ENCODE measurements at regions not wholly inside any gene's neighbourhood (a gene's known extent, or its start where the extent isn't known, plus 50 kb on each side); places are given as distances from the start of the nearest gene placed in this dataset.

- Histone ChIP-seq H3K27me3 (ENCODE audit: control insufficient read depth, insufficient read depth, low read length) (no peaks in the 10 kb centered on the region), H3K36me3 (ENCODE audit: insufficient read depth, low read length) (no peaks in the 10 kb centered on the region), H3K4me2 (ENCODE audit: low read length) (no peak overlapping the region), H3K4me3 (ENCODE audit: low read length) (no peak overlapping the region), H3K4me1 (ENCODE audit: control insufficient read depth, insufficient read depth, low read length) (no peaks in the 10 kb centered on the region), H3K9me3 (replicated peaks; ENCODE audit: low read length) (no peaks in the 10 kb centered on the region), H3K9ac (ENCODE audit: low read depth, low read length) (no peak overlapping the region)
Measured at GRCh38 chr2:145058457-145058856, 538.5 kb upstream of the ZEB2 start.

- H3K4me2 ChIP-seq (ENCODE audit: low read length) = no peak overlapping the region
- no peaks in the 10 kb centered on the region for H3K27me3 ChIP-seq (ENCODE audit: control insufficient read depth, insufficient read depth, low read length)
- no peak overlapping the region for H3K9ac ChIP-seq (ENCODE audit: low read depth, low read length)
- H3K9me3 ChIP-seq (replicated peaks; ENCODE audit: low read length) = no peaks in the 10 kb centered on the region
- no peaks in the 10 kb centered on the region for H3K4me1 ChIP-seq (ENCODE audit: control insufficient read depth, insufficient read depth, low read length)
- H3K36me3 ChIP-seq (ENCODE audit: insufficient read depth, low read length) = no peaks in the 10 kb centered on the region
- no peak overlapping the region for H3K4me3 ChIP-seq (ENCODE audit: low read length)
Measured at GRCh38 chr2:145055651-145056050, 535.7 kb upstream of the ZEB2 start.

GRCh38 chr2:145050134-145050533 is 530.2 kb upstream of the ZEB2 start:
- no peak overlapping the region for H3K9ac ChIP-seq (ENCODE audit: low read depth, low read length)
- no peak overlapping the region for H3K4me2 ChIP-seq (ENCODE audit: low read length)
- no peaks in the 10 kb centered on the region for H3K9me3 ChIP-seq (replicated peaks; ENCODE audit: low read length)
- H3K36me3 ChIP-seq (ENCODE audit: insufficient read depth, low read length) = no peaks in the 10 kb centered on the region
- H3K27me3 ChIP-seq (ENCODE audit: control insufficient read depth, insufficient read depth, low read length) = no peaks in the 10 kb centered on the region
- no peaks in the 10 kb centered on the region for H3K4me1 ChIP-seq (ENCODE audit: control insufficient read depth, insufficient read depth, low read length)
- no peak overlapping the region for H3K4me3 ChIP-seq (ENCODE audit: low read length)

- Histone ChIP-seq H3K9ac (ENCODE audit: low read depth, low read length) (no peak overlapping the region), H3K36me3 (ENCODE audit: insufficient read depth, low read length) (no peaks in the 10 kb centered on the region), H3K9me3 (replicated peaks; ENCODE audit: low read length) (no peaks in the 10 kb centered on the region), H3K4me2 (ENCODE audit: low read length) (no peak overlapping the region), H3K4me1 (ENCODE audit: control insufficient read depth, insufficient read depth, low read length) (no peaks in the 10 kb centered on the region), H3K27me3 (ENCODE audit: control insufficient read depth, insufficient read depth, low read length) (no peaks in the 10 kb centered on the region), H3K4me3 (ENCODE audit: low read length) (no peak overlapping the region)
Measured at GRCh38 chr2:145049475-145049874, 529.6 kb upstream of the ZEB2 start.

GRCh38 chr2:145047554-145047953 is 527.6 kb upstream of the ZEB2 start:
- no peaks in the 10 kb centered on the region for H3K27me3 ChIP-seq (ENCODE audit: control insufficient read depth, insufficient read depth, low read length)
- H3K9ac ChIP-seq (ENCODE audit: low read depth, low read length) = no peak overlapping the region

GRCh38 chr2:145044491-145044890 is 524.6 kb upstream of the ZEB2 start:
- Histone ChIP-seq H3K36me3 (ENCODE audit: insufficient read depth, low read length) (no peaks in the 10 kb centered on the region), H3K9me3 (replicated peaks; ENCODE audit: low read length) (no peaks in the 10 kb centered on the region), H3K4me1 (ENCODE audit: control insufficient read depth, insufficient read depth, low read length) (no peaks in the 10 kb centered on the region), H3K4me3 (ENCODE audit: low read length) (no peak overlapping the region), H3K27me3 (ENCODE audit: control insufficient read depth, insufficient read depth, low read length) (no peaks in the 10 kb centered on the region), H3K4me2 (ENCODE audit: low read length) (no peak overlapping the region), H3K9ac (ENCODE audit: low read depth, low read length) (no peak overlapping the region)

More at GRCh38 chr2:145047554-145047953, 527.6 kb upstream of the ZEB2 start:
- H3K4me3 ChIP-seq (ENCODE audit: low read length) = no peak overlapping the region
- H3K4me2 ChIP-seq (ENCODE audit: low read length) = no peak overlapping the region
- H3K9me3 ChIP-seq (replicated peaks; ENCODE audit: low read length) = no peaks in the 10 kb centered on the region
- no peaks in the 10 kb centered on the region for H3K36me3 ChIP-seq (ENCODE audit: insufficient read depth, low read length)
- H3K4me1 ChIP-seq (ENCODE audit: control insufficient read depth, insufficient read depth, low read length) = no peaks in the 10 kb centered on the region

GRCh38 chr2:145043399-145043834 is 523.5 kb upstream of the ZEB2 start:
- H3K4me2 ChIP-seq (ENCODE audit: low read length) = no peak overlapping the region
- H3K36me3 ChIP-seq (ENCODE audit: insufficient read depth, low read length) = no peaks in the 10 kb centered on the region
- no peaks in the 10 kb centered on the region for H3K9me3 ChIP-seq (replicated peaks; ENCODE audit: low read length)
- H3K27me3 ChIP-seq (ENCODE audit: control insufficient read depth, insufficient read depth, low read length) = no peaks in the 10 kb centered on the region
- no peak overlapping the region for H3K4me3 ChIP-seq (ENCODE audit: low read length)
- no peaks in the 10 kb centered on the region for H3K4me1 ChIP-seq (ENCODE audit: control insufficient read depth, insufficient read depth, low read length)
- no peak overlapping the region for H3K9ac ChIP-seq (ENCODE audit: low read depth, low read length)

- Histone ChIP-seq H3K4me2 (ENCODE audit: low read length) (no peak overlapping the region), H3K4me1 (ENCODE audit: control insufficient read depth, insufficient read depth, low read length) (peaks cover 7% of the 10 kb centered on the region), H3K9ac (ENCODE audit: low read depth, low read length) (no peak overlapping the region), H3K36me3 (ENCODE audit: insufficient read depth, low read length) (no peaks in the 10 kb centered on the region), H3K9me3 (replicated peaks; ENCODE audit: low read length) (no peaks in the 10 kb centered on the region), H3K27me3 (ENCODE audit: control insufficient read depth, insufficient read depth, low read length) (no peaks in the 10 kb centered on the region), H3K4me3 (ENCODE audit: low read length) (no peak overlapping the region)
Measured at GRCh38 chr2:145041706-145042105, 521.8 kb upstream of the ZEB2 start.

- peaks cover 17% of the 10 kb centered on the region for H3K4me1 ChIP-seq (ENCODE audit: control insufficient read depth, insufficient read depth, low read length)
- no peaks in the 10 kb centered on the region for H3K27me3 ChIP-seq (ENCODE audit: control insufficient read depth, insufficient read depth, low read length)
- no peaks in the 10 kb centered on the region for H3K9me3 ChIP-seq (replicated peaks; ENCODE audit: low read length)
- no peak overlapping the region for H3K4me3 ChIP-seq (ENCODE audit: low read length)
- no peaks in the 10 kb centered on the region for H3K36me3 ChIP-seq (ENCODE audit: insufficient read depth, low read length)
- H3K4me2 ChIP-seq (ENCODE audit: low read length) = no peak overlapping the region
- no peak overlapping the region for H3K9ac ChIP-seq (ENCODE audit: low read depth, low read length)
Measured at GRCh38 chr2:145040433-145040832, 520.5 kb upstream of the ZEB2 start.

- H3K4me1 ChIP-seq (ENCODE audit: control insufficient read depth, insufficient read depth, low read length) = peaks cover 17% of the 10 kb centered on the region
- no peaks in the 10 kb centered on the region for H3K27me3 ChIP-seq (ENCODE audit: control insufficient read depth, insufficient read depth, low read length)
- no peaks in the 10 kb centered on the region for H3K36me3 ChIP-seq (ENCODE audit: insufficient read depth, low read length)
- H3K4me2 ChIP-seq (ENCODE audit: low read length) = no peak overlapping the region
- H3K9me3 ChIP-seq (replicated peaks; ENCODE audit: low read length) = no peaks in the 10 kb centered on the region
- H3K4me3 ChIP-seq (ENCODE audit: low read length) = no peak overlapping the region
- H3K9ac ChIP-seq (ENCODE audit: low read depth, low read length) = no peak overlapping the region
Measured at GRCh38 chr2:145038041-145038525, 518.2 kb upstream of the ZEB2 start.

GRCh38 chr2:145036421-145037011 is 516.6 kb upstream of the ZEB2 start:
- no peaks in the 10 kb centered on the region for H3K36me3 ChIP-seq (ENCODE audit: insufficient read depth, low read length)
- H3K4me3 ChIP-seq (ENCODE audit: low read length) = peak overlapping the region; percentile 32
- no peaks in the 10 kb centered on the region for H3K9me3 ChIP-seq (replicated peaks; ENCODE audit: low read length)
- peak overlapping the region; percentile 68 for H3K4me2 ChIP-seq (ENCODE audit: low read length)
- H3K9ac ChIP-seq (ENCODE audit: low read depth, low read length) = peak overlapping the region; percentile 64
- no peaks in the 10 kb centered on the region for H3K27me3 ChIP-seq (ENCODE audit: control insufficient read depth, insufficient read depth, low read length)
- H3K4me1 ChIP-seq (ENCODE audit: control insufficient read depth, insufficient read depth, low read length) = peaks cover 17% of the 10 kb centered on the region

- peaks cover 17% of the 10 kb centered on the region for H3K4me1 ChIP-seq (ENCODE audit: control insufficient read depth, insufficient read depth, low read length)
- no peaks in the 10 kb centered on the region for H3K36me3 ChIP-seq (ENCODE audit: insufficient read depth, low read length)
- no peak overlapping the region for H3K9ac ChIP-seq (ENCODE audit: low read depth, low read length)
- no peaks in the 10 kb centered on the region for H3K9me3 ChIP-seq (replicated peaks; ENCODE audit: low read length)
- H3K27me3 ChIP-seq (ENCODE audit: control insufficient read depth, insufficient read depth, low read length) = no peaks in the 10 kb centered on the region
- H3K4me3 ChIP-seq (ENCODE audit: low read length) = no peak overlapping the region
- no peak overlapping the region for H3K4me2 ChIP-seq (ENCODE audit: low read length)
Measured at GRCh38 chr2:145034511-145034910, 514.6 kb upstream of the ZEB2 start.

Data from skeletal muscle satellite cell (primary cell).